ENCODE measurements at regions not wholly inside any gene's neighbourhood (a gene's known extent, or its start where the extent isn't known, plus 50 kb on each side); places are given as distances from the start of the nearest gene placed in this dataset.

GRCh38 chr12:89817501-89818226 is 109.0 kb upstream of the ATP2B1 start:
- Histone ChIP-seq H3K4me3 (no peak overlapping the region), H3K9me3 (no peaks in the 10 kb centered on the region), H3K27ac (no peak overlapping the region), H3K4me1 (no peaks in the 10 kb centered on the region), H3K27me3 (peaks cover 0 to 8% (median 0%) of the 10 kb centered on the region in 9 donors), H3K36me3 (no peaks in the 10 kb centered on the region)
- TF ChIP-seq POLR2A (IDR thresholded peaks at IDR 0.05) (no peak), CTCF (IDR thresholded peaks at IDR 0.05) (no peak)
- ATAC-seq (no peak), DNase-seq (no peak)
- WGBS, 4 donors = 52 to 71% (median 64%) methylated on average over 2 of the region's 2 CpGs
- intact Hi-C loops (cut with DNase I) = no loop called here

GRCh38 chr12:89815225-89815624 is 106.6 kb upstream of the ATP2B1 start:
- TF ChIP-seq CTCF (IDR thresholded peaks at IDR 0.05) (no peak), POLR2A (IDR thresholded peaks at IDR 0.05) (no peak)
- Histone ChIP-seq H3K27ac (no peak overlapping the region), H3K27me3 (peaks cover 0 to 8% (median 0%) of the 10 kb centered on the region in 9 donors), H3K9me3 (no peaks in the 10 kb centered on the region), H3K36me3 (no peaks in the 10 kb centered on the region), H3K4me3 (no peak overlapping the region), H3K4me1 (no peaks in the 10 kb centered on the region)
- 90 to 96% (median 93%) methylated on average over 3 of the region's 3 CpGs for WGBS, 4 donors
- no peak for DNase-seq
- intact Hi-C loops (cut with DNase I) = no loop called here
- ATAC-seq = no peak

GRCh38 chr12:89803412-89803811 is 94.8 kb upstream of the ATP2B1 start:
- H3K27me3 ChIP-seq = peaks cover 0 to 11% (median 0%) of the 10 kb centered on the region in 9 donors
- TF ChIP-seq CTCF (IDR thresholded peaks at IDR 0.05) = no peak
- no peak for TF ChIP-seq POLR2A (IDR thresholded peaks at IDR 0.05)
- H3K4me1 ChIP-seq = no peaks in the 10 kb centered on the region
- H3K36me3 ChIP-seq = no peaks in the 10 kb centered on the region
- no peak overlapping the region for H3K4me3 ChIP-seq
- intact Hi-C loops (cut with DNase I) = no loop called here
- no peak overlapping the region for H3K27ac ChIP-seq
- no peaks in the 10 kb centered on the region for H3K9me3 ChIP-seq
- ATAC-seq = no peak
- DNase-seq = no peak

GRCh38 chr12:89801284-89801683 is 92.6 kb upstream of the ATP2B1 start:
- no peaks in the 10 kb centered on the region for H3K4me1 ChIP-seq
- no peaks in the 10 kb centered on the region for H3K36me3 ChIP-seq
- no peak overlapping the region for H3K4me3 ChIP-seq
- H3K9me3 ChIP-seq = no peaks in the 10 kb centered on the region
- H3K27ac ChIP-seq = no peak overlapping the region
- TF ChIP-seq POLR2A (IDR thresholded peaks at IDR 0.05) (no peak), CTCF (IDR thresholded peaks at IDR 0.05) (no peak)
- DNase-seq = no peak
- intact Hi-C loops (cut with DNase I) = no loop called here
- 82 to 91% (median 88%) methylated on average over 2 of the region's 2 CpGs for WGBS, 4 donors
- peaks cover 0 to 11% (median 0%) of the 10 kb centered on the region in 9 donors for H3K27me3 ChIP-seq
- no peak for ATAC-seq

Data from heart left ventricle (tissue), 16 donors.